HCT116 (cell line): ENCODE measurements at regions not wholly inside any gene's neighbourhood (a gene's known extent, or its start where the extent isn't known, plus 50 kb on each side); places are given as distances from the start of the nearest gene placed in this dataset.

ENCODE experiments used
- ATAC-seq: fragments of 200-7000 bp; cut with Tn5 transposase; 2 replicates; pipeline ENCODE4 v1.9.1; 2020; ENCODE audit warnings: mild to moderate bottlenecking, moderate library complexity
- BruUV-seq: library from RNA; stranded (reverse); fragments of 400-500 nt; replicated peaks from 2 replicates; lab custom pipeline; 2021; lab: Mats Ljungman, UMichigan
- CTCF ChIA-PET: fragments of 300-600 bp; sonication (Branson Sonifier 250); formaldehyde crosslinking; loops from one replicate; lab custom pipeline; 2021; ENCODE audit warnings: antibody characterized with exemption; lab: Charles Lee
- POLR2A ChIA-PET: fragments of 300-600, 350-600 bp; sonication (Branson Sonifier 250); formaldehyde crosslinking; loops from one replicate; lab custom pipeline; 2021; ENCODE audit warnings: antibody characterized with exemption; lab: Charles Lee
- RAD21 ChIA-PET, 2 experiments: fragments of 300-600 bp; sonication (Branson Sonifier 250); formaldehyde crosslinking; loops; one replicate each; lab custom pipeline; 2023; ENCODE audit warnings: low total read pairs in 2 of 2; ENCODE audit not compliant: uncharacterized antibody in 2 of 2, unreplicated experiment in 2 of 2, low non-redundant PET in 1 of 2; lab: Charles Lee
- DNase-seq: peaks from one replicate; pipeline ENCODE4 v3.0.0-alpha.2; 2010; ENCODE audit warnings: low read depth, low spot score
- H2AFZ ChIP-seq: fragments of 200-600 bp; shearing (Covaris generic), sonication (generic); 2 replicates; pipeline ENCODE4 v1.6.1; 2017; ENCODE audit warnings: low read depth, mixed run types, mixed read lengths, antibody characterized with exemption, low read length; ENCODE audit not compliant: poor library complexity, severe bottlenecking
- H3K27ac ChIP-seq: 2 replicates; pipeline ENCODE4 v1.5.1; 2012; ENCODE audit warnings: low read depth, low read length
- H3K27me3 ChIP-seq: fragments of 200-600 bp; sonication (generic); 2 replicates; pipeline ENCODE4 v1.6.1; 2016; ENCODE audit warnings: mixed run types, low read length, mixed read lengths; ENCODE audit not compliant: insufficient read depth
- H3K36me3 ChIP-seq, 2 experiments: fragments of 200-500 bp in 1 of 2; fragments of 200-600 bp in 1 of 2; sonication (Bioruptor generic) in 1 of 2; sonication (generic) in 1 of 2; 2 replicates each; pipeline versions ENCODE4 v1.5.1 to v1.6.1; 2014 to 2016; ENCODE audit warnings: low read length in 2 of 2, inconsistent platforms in 1 of 2, mixed read lengths in 1 of 2, mixed run types in 1 of 2; ENCODE audit not compliant: insufficient read depth in 2 of 2, control insufficient read depth in 1 of 2
- H3K4me1 ChIP-seq, 2 experiments: fragments of 200-600 bp in 1 of 2; sonication (generic) in 1 of 2; 2 replicates each; pipeline versions ENCODE4 v1.5.1 to v1.6.1; 2012 to 2017; ENCODE audit warnings: low read length in 2 of 2, inconsistent platforms in 1 of 2, mild to moderate bottlenecking in 1 of 2, mixed read lengths in 1 of 2, mixed run types in 1 of 2, moderate library complexity in 1 of 2; ENCODE audit not compliant: insufficient read depth in 2 of 2, control insufficient read depth in 1 of 2
- H3K4me2 ChIP-seq: fragments of 200-600 bp; sonication (generic); 2 replicates; pipeline ENCODE4 v1.6.1; 2017; ENCODE audit warnings: mixed run types, low read length, mixed read lengths
- H3K4me3 ChIP-seq, 2 experiments: fragments of 200-600 bp in 1 of 2; sonication (generic) in 1 of 2; replicated peaks in 1 of 2; 2 replicates each; pipeline ENCODE4 v1.5.1; 2011 to 2016; ENCODE audit warnings: low read length in 2 of 2, control low read depth in 1 of 2, low read depth in 1 of 2, mild to moderate bottlenecking in 1 of 2, mixed read lengths in 1 of 2, mixed run types in 1 of 2
- H3K79me2 ChIP-seq: fragments of 200-600 bp; sonication (generic); 2 replicates; pipeline ENCODE4 v1.6.1; 2017; ENCODE audit warnings: mild to moderate bottlenecking, mixed run types, low read length, moderate library complexity, mixed read lengths; ENCODE audit not compliant: insufficient read depth
- H3K9ac ChIP-seq: fragments of 200-600 bp; sonication (generic); 2 replicates; pipeline ENCODE4 v1.6.1; 2016; ENCODE audit warnings: low read length, mixed read lengths
- H3K9me2 ChIP-seq: fragments of 200-600 bp; sonication (generic), shearing (Covaris generic); 2 replicates; pipeline ENCODE4 v1.6.1; 2017; ENCODE audit warnings: mixed run types, mild to moderate bottlenecking, moderate library complexity; ENCODE audit not compliant: insufficient read depth
- H3K9me3 ChIP-seq, 2 experiments: fragments of 200-500 bp in 1 of 2; fragments of 200-600 bp in 1 of 2; sonication (Bioruptor generic) in 1 of 2; sonication (generic) in 1 of 2; 2 replicates each; pipeline ENCODE4 v1.6.1; 2014 to 2017; ENCODE audit warnings: low read length in 2 of 2, mixed read lengths in 2 of 2, inconsistent platforms in 1 of 2, low read depth in 1 of 2, mild to moderate bottlenecking in 1 of 2, mixed run types in 1 of 2, moderate library complexity in 1 of 2; ENCODE audit not compliant: control insufficient read depth in 1 of 2, insufficient read depth in 1 of 2
- H4K20me1 ChIP-seq: fragments of 200-600 bp; sonication (generic), shearing (Covaris generic); 2 replicates; pipeline ENCODE4 v1.6.1; 2017; ENCODE audit warnings: mixed run types, mild to moderate bottlenecking, moderate library complexity; ENCODE audit not compliant: insufficient read depth
- CBX3 ChIP-seq: IDR thresholded peaks from 2 replicates; pipeline ENCODE4 v1.6.1; 2012; ENCODE audit warnings: low read depth
- CTCF ChIP-seq, 3 experiments: fragments of 200-600 bp in 1 of 3; sonication (generic) in 1 of 3; IDR thresholded peaks in 2 of 3; conservative IDR thresholded peaks in 1 of 3; 2 replicates each; pipeline ENCODE4 v1.5.1; 2012 to 2017; ENCODE audit warnings: low read depth in 2 of 3, low read length in 2 of 3, antibody characterized with exemption in 1 of 3, borderline replicate concordance in 1 of 3, control low read depth in 1 of 3, mild to moderate bottlenecking in 1 of 3, mixed read lengths in 1 of 3, mixed run types in 1 of 3, moderate library complexity in 1 of 3; ENCODE audit not compliant: insufficient read depth in 1 of 3
- ELF1 ChIP-seq: IDR thresholded peaks from 2 replicates; pipeline ENCODE4 v1.6.1; 2012; ENCODE audit warnings: low read depth, borderline replicate concordance
- EZH2 ChIP-seq: fragments of 200-600 bp; sonication (generic); IDR thresholded peaks from 2 replicates; pipeline ENCODE4 v1.6.1; 2017; ENCODE audit warnings: antibody characterized with exemption, mixed run types
- EZH2phosphoT487 ChIP-seq: fragments of 200-600 bp; IDR thresholded peaks from 2 replicates; pipeline ENCODE4 v1.6.1; 2018; ENCODE audit warnings: antibody characterized with exemption, borderline replicate concordance
- FOSL1 ChIP-seq: IDR thresholded peaks from 2 replicates; pipeline ENCODE4 v1.6.1; 2012; ENCODE audit warnings: low read depth
- POLR2A ChIP-seq: IDR thresholded peaks from 2 replicates; pipeline ENCODE4 v1.7.0; 2011; ENCODE audit warnings: borderline replicate concordance; ENCODE audit not compliant: insufficient read depth, insufficient read length; ENCODE audit errors: extremely low read depth
- POLR2AphosphoS5 ChIP-seq: IDR thresholded peaks from 2 replicates; pipeline ENCODE4 v1.6.1; 2011; ENCODE audit warnings: mild to moderate bottlenecking, low read depth, low read length, moderate library complexity
- RAD21 ChIP-seq: IDR thresholded peaks from 2 replicates; pipeline ENCODE4 v1.6.1; 2012; ENCODE audit warnings: low read depth, mild to moderate bottlenecking
- REST ChIP-seq: IDR thresholded peaks from 2 replicates; pipeline ENCODE4 v1.6.1; 2012; ENCODE audit warnings: low read depth
- SIN3A ChIP-seq: IDR thresholded peaks from 2 replicates; pipeline ENCODE4 v1.6.1; 2012; ENCODE audit warnings: low read depth
- SRF ChIP-seq: IDR thresholded peaks from 2 replicates; pipeline ENCODE4 v1.6.1; 2012; ENCODE audit warnings: low read depth
- TCF7L2 ChIP-seq: IDR thresholded peaks from 2 replicates; pipeline ENCODE4 v1.7.0; 2011; ENCODE audit warnings: borderline replicate concordance, inconsistent platforms; ENCODE audit not compliant: insufficient read depth, insufficient read length; ENCODE audit errors: extremely low read depth
- YY1 ChIP-seq: IDR thresholded peaks from 2 replicates; pipeline ENCODE4 v1.6.1; 2011; ENCODE audit warnings: low read length, low read depth, moderate library complexity, mild to moderate bottlenecking; ENCODE audit not compliant: insufficient replicate concordance; ENCODE audit errors: extremely low read depth
- ZFX ChIP-seq: fragments of 450-650 bp; IDR thresholded peaks from 2 replicates; pipeline ENCODE4 v1.6.1; 2017
- ZNF274 ChIP-seq: fragments of 200-500 bp; sonication (Bioruptor generic); IDR thresholded peaks from 2 replicates; pipeline ENCODE4 v1.6.1; 2014; ENCODE audit warnings: mild to moderate bottlenecking, low read depth, low read length, inconsistent platforms
- intact Hi-C: fragments of 100-400 bp; cut with micrococcal nuclease; formaldehyde crosslinking; loops from 2 replicates; pipeline ENCODE4 v1.10.0; 2022
- TF ChIP-seq, protein P1 (sequence below): IDR thresholded peaks from 2 replicates; pipeline ENCODE4 v1.6.1; 2012

- no peaks in the 10 kb centered on the region for H3K27me3 ChIP-seq
- no peak overlapping the region for H3K4me3 ChIP-seq
- H3K4me1 ChIP-seq, result no peaks in the 10 kb centered on the region
- TF ChIP-seq ZNF274 (no peak), SIN3A (no peak), TCF7L2 (no peak), YY1 (no peak), EZH2 (no peak), SRF (no peak)
- RAD21 ChIA-PET, result no interaction called here
- no peak overlapping the region for H2AFZ ChIP-seq
- no peaks in the 10 kb centered on the region for H3K36me3 ChIP-seq
- intact Hi-C loops, result no loop called here
- H3K4me2 ChIP-seq, result no peak overlapping the region
- H3K79me2 ChIP-seq, result no peaks in the 10 kb centered on the region
- POLR2A ChIA-PET, result no interaction called here
- H3K9ac ChIP-seq, result no peak overlapping the region
- ATAC-seq (no peak), DNase-seq (no peak)
- no peak overlapping the region for H3K27ac ChIP-seq
- H3K9me3 ChIP-seq, result no peaks in the 10 kb centered on the region
- no peaks in the 10 kb centered on the region for H4K20me1 ChIP-seq
- CTCF ChIA-PET, result no interaction called here
- BruUV-seq, result no TSS peak
- no peaks in the 10 kb centered on the region for H3K9me2 ChIP-seq
These were observed 199.5 kb downstream of the SUCLA2 start for GRCh38 chr13:47801555-47801954.

DNA sequence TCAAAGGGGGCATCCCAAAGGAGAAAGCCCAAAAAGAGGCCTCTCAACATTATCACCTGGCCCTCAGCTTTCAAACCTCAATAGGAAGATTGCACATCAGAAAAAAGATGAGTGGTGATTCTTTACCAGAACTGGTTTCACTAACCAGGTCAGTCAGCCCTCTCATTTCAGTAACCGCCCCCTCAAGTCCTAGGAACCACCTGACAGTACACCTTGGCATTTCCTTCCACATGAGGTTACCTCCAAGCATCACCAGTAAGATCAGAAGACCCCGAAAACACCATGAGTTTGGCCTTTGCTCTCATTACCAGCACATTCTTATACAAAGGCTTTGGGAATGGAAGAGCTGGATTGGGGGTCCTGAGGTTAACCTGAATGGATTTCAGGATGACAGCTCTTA, 200.5 kb downstream of the SUCLA2 start:
- no peaks in the 10 kb centered on the region for H3K4me1 ChIP-seq
- POLR2A ChIA-PET, result no interaction called here
- TF ChIP-seq TCF7L2 (no peak), REST (no peak), RAD21 (no peak), YY1 (no peak), POLR2AphosphoS5 (no peak), CBX3 (no peak), FOSL1 (no peak), ZFX (no peak), CTCF (IDR thresholded peaks at IDR 0.05 in 2 of 3, conservative IDR thresholded peaks at IDR 0.05 in 1 of 3; ENCODE audit: borderline replicate concordance in 1 of 3, insufficient read depth in 1 of 3, low read depth in 2 of 3, low read length in 2 of 3) (no peak), ELF1 (no peak), POLR2A (no peak), EZH2phosphoT487 (no peak)
- TF ChIP-seq, protein P1, sequence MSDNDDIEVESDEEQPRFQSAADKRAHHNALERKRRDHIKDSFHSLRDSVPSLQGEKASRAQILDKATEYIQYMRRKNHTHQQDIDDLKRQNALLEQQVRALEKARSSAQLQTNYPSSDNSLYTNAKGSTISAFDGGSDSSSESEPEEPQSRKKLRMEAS, result no peak

More for the DNA sequence above, 200.5 kb downstream of the SUCLA2 start:
- H3K36me3 ChIP-seq, result no peaks in the 10 kb centered on the region
- no peaks in the 10 kb centered on the region for H3K9me2 ChIP-seq
- no peak overlapping the region for H3K4me2 ChIP-seq
- H3K27me3 ChIP-seq, result no peaks in the 10 kb centered on the region
- RAD21 ChIA-PET, result no interaction called here
- H2AFZ ChIP-seq, result no peak overlapping the region
- DNase-seq (no peak), ATAC-seq (no peak)
- no TSS peak for BruUV-seq
- no peak overlapping the region for H3K4me3 ChIP-seq
- intact Hi-C loops, result no loop called here
- no peaks in the 10 kb centered on the region for H4K20me1 ChIP-seq
- H3K27ac ChIP-seq, result no peak overlapping the region
- no peak overlapping the region for H3K9ac ChIP-seq
- CTCF ChIA-PET, result no interaction called here
- no peaks in the 10 kb centered on the region for H3K9me3 ChIP-seq
- H3K79me2 ChIP-seq, result no peaks in the 10 kb centered on the region
